Right lobe of liver (tissue), 4 donors: ENCODE measurements at regions not wholly inside any gene's neighbourhood (a gene's known extent, or its start where the extent isn't known, plus 50 kb on each side); places are given as distances from the start of the nearest gene placed in this dataset.

Experiments
- CTCF ChIP-seq, 4 donors: fragments of 200-600 bp in 3 of 4; fragments of 450-650 bp in 1 of 4; IDR thresholded peaks; one replicate each; pipeline versions ENCODE4 v1.5.1 to v1.8.0; 2016 to 2022; ENCODE audit warnings: antibody characterized with exemption in 4 of 4, mild to moderate bottlenecking in 2 of 4
- POLR2A ChIP-seq: fragments of 450-650 bp; IDR thresholded peaks from one replicate; pipeline ENCODE4 v1.6.1; 2017; ENCODE audit warnings: antibody characterized with exemption, mild to moderate bottlenecking
- donor health status: DM: no; HTN: no; CAD: no.
- donor health status: DM: no; HTN: no; CAD: no.
- donor health status: DM: no; HTN: yes; CAD: no.

- no peak for TF ChIP-seq CTCF (IDR thresholded peaks at IDR 0.05)
- TF ChIP-seq POLR2A: no peak
These were observed 83.3 kb downstream of the FOXA2 start for GRCh38 chr20:22501034-22501433.
